K562 (cell line): ENCODE measurements at regions not wholly inside any gene's neighbourhood (a gene's known extent, or its start where the extent isn't known, plus 50 kb on each side); places are given as distances from the start of the nearest gene placed in this dataset.

Experiments
- ATAC-seq: fragments of 200-7000 bp; cut with Tn5 transposase; 3 replicates; pipeline ENCODE4 v1.9.1; 2020; ENCODE audit warnings: moderate library complexity
- BruUV-seq: library from RNA; stranded (reverse); fragments of 400-500 nt; replicated peaks from 2 replicates; lab custom pipeline; 2021; lab: Mats Ljungman, UMichigan
- CTCF ChIA-PET: fragments of 300-600 bp; formaldehyde crosslinking; extraction: SDS; loops from one replicate; lab custom pipeline; 2021; ENCODE audit warnings: low intra/inter-chr PET ratio; lab: Yijun Ruan, JAX
- POLR2A ChIA-PET: fragments of 300-600, 350-650 bp; sonication (Branson Sonifier 250); formaldehyde crosslinking; extraction: SDS; loops from one replicate; lab custom pipeline; 2021; ENCODE audit warnings: antibody characterized with exemption, inconsistent platforms; lab: Yijun Ruan, JAX
- DNase-seq, 4 experiments: peaks; one replicate each; pipeline versions ENCODE4 v3.0.0 to v3.0.0-alpha.2; 2011 to 2018; ENCODE audit warnings: low spot score in 3 of 4, mixed read lengths in 3 of 4; ENCODE audit errors: extremely low read depth in 1 of 4
- FAIRE-seq: peaks from 2 replicates; lab custom pipeline; 2011; peaks lifted over from hg19 to GRCh38; lab: Jason Lieb, UNC
- H2AFZ ChIP-seq: 2 replicates; pipeline ENCODE4 v1.6.0; 2011; ENCODE audit warnings: low read depth, low read length, control low read depth, inconsistent platforms
- H3K27ac ChIP-seq: fragments of 200-600 bp; 3 replicates; pipeline ENCODE4 v1.8.0; 2011; ENCODE audit warnings: low read depth, mild to moderate bottlenecking, control low read depth, inconsistent platforms, low read length, moderate library complexity, mixed read lengths; ENCODE audit errors: extremely low read depth
- H3K27me3 ChIP-seq, 2 experiments: fragments of 300-600 bp in 1 of 2; 2 replicates in 1 of 2; 3 replicates in 1 of 2; pipeline versions ENCODE4 v1.6.0 to v1.8.0; 2011; ENCODE audit warnings: inconsistent platforms in 2 of 2, low read length in 2 of 2, mild to moderate bottlenecking in 1 of 2, mixed read lengths in 1 of 2, moderate library complexity in 1 of 2; ENCODE audit not compliant: control insufficient read depth in 2 of 2, insufficient read depth in 2 of 2
- H3K36me3 ChIP-seq: fragments of 300-600 bp; 3 replicates; pipeline ENCODE4 v1.8.0; 2011; ENCODE audit warnings: mild to moderate bottlenecking, low read length, inconsistent platforms; ENCODE audit not compliant: control insufficient read depth, insufficient read depth
- H3K4me1 ChIP-seq, 2 experiments: fragments of 200-600 bp in 1 of 2; replicated peaks in 1 of 2; 2 replicates in 1 of 2; 3 replicates in 1 of 2; pipeline versions ENCODE4 v1.5.1 to v1.8.0; 2011; ENCODE audit warnings: inconsistent platforms in 2 of 2, low read length in 2 of 2, mild to moderate bottlenecking in 1 of 2, mixed read lengths in 1 of 2, moderate library complexity in 1 of 2; ENCODE audit not compliant: control insufficient read depth in 2 of 2, insufficient read depth in 2 of 2
- H3K4me2 ChIP-seq: 2 replicates; pipeline ENCODE4 v1.6.1; 2011; ENCODE audit warnings: low read length, control low read depth, inconsistent platforms, mixed read lengths; ENCODE audit not compliant: insufficient read depth
- H3K4me3 ChIP-seq: fragments of 200-600 bp; sonication (generic), shearing (Covaris generic); 2 replicates; pipeline ENCODE4 v1.5.1; 2016; ENCODE audit warnings: control low read depth, inconsistent platforms
- H3K79me2 ChIP-seq: fragments of 200-600 bp; 3 replicates; pipeline ENCODE4 v1.8.0; 2011; ENCODE audit warnings: low read length, inconsistent platforms; ENCODE audit not compliant: control insufficient read depth, insufficient read depth
- H3K9ac ChIP-seq, 2 experiments: 2 replicates each; pipeline versions ENCODE4 v1.6.0 to v1.6.1; 2011; ENCODE audit warnings: low read depth in 2 of 2, low read length in 2 of 2, control low read depth in 1 of 2, inconsistent platforms in 1 of 2, mild to moderate bottlenecking in 1 of 2, mixed read lengths in 1 of 2; ENCODE audit not compliant: insufficient read depth in 1 of 2
- H3K9me1 ChIP-seq: one replicate; pipeline ENCODE4 v1.6.0; 2011; ENCODE audit warnings: inconsistent platforms, mild to moderate bottlenecking, low read length, moderate library complexity; ENCODE audit not compliant: control insufficient read depth, insufficient read depth
- H3K9me3 ChIP-seq: replicated peaks from 2 replicates; pipeline ENCODE4 v1.5.1; 2011; ENCODE audit warnings: low read depth, low read length, inconsistent platforms; ENCODE audit not compliant: control insufficient read depth, insufficient read depth
- H4K20me1 ChIP-seq: replicated peaks from 2 replicates; pipeline ENCODE4 v1.6.1; 2011; ENCODE audit warnings: low read length, inconsistent platforms, mixed read lengths; ENCODE audit not compliant: control insufficient read depth, insufficient read depth
- CHD1 ChIP-seq: fragments of 200-600 bp; sonication (generic); IDR thresholded peaks from one replicate; pipeline ENCODE4 v1.6.1; 2012; ENCODE audit warnings: mild to moderate bottlenecking, moderate library complexity, low read length, inconsistent platforms
- CTBP1 ChIP-seq: fragments of 450-650 bp; IDR thresholded peaks from 2 replicates; pipeline ENCODE4 v1.6.1; 2016; ENCODE audit warnings: borderline replicate concordance
- DNMT1 ChIP-seq: fragments of 450-650 bp; IDR thresholded peaks from 2 replicates; pipeline ENCODE4 v1.6.1; 2016; ENCODE audit warnings: antibody characterized with exemption, mild to moderate bottlenecking
- POU5F1 ChIP-seq: fragments of 150-350 bp; IDR thresholded peaks from 2 replicates; pipeline ENCODE4 v1.6.1; 2014; ENCODE audit warnings: borderline replicate concordance, low read length, low read depth, mild to moderate bottlenecking; ENCODE audit not compliant: partially characterized antibody
- RAD51 ChIP-seq: fragments of 450-650 bp; IDR thresholded peaks from 2 replicates; pipeline ENCODE4 v1.7.1; 2016; ENCODE audit warnings: low read depth, mild to moderate bottlenecking, borderline replicate concordance
- SMAD3 ChIP-seq: fragments of 450-650 bp; formaldehyde crosslinking; conservative IDR thresholded peaks from 2 replicates; pipeline ENCODE4 v1.4.0; 2020; ENCODE audit warnings: mild to moderate bottlenecking
- WGBS: fragments of 100-300 bp; shearing (Covaris generic); methylation state at CpG from one replicate; pipeline ENCODE4 v1.1.6; 2016; ENCODE audit warnings: low coverage, mixed read lengths; ENCODE audit not compliant: insufficient coverage; ENCODE audit errors: missing lambda C conversion rate; 5-methylcytosine and 5-hydroxymethylcytosine counted together
- in situ Hi-C: fragments of 300-500 bp; cut with MboI; formaldehyde crosslinking; loops from 4 replicates; pipeline ENCODE4 v1.15.0; 2018; ENCODE audit warnings: inconsistent platforms, mixed read lengths
- intact Hi-C: fragments of 100-400 bp; cut with micrococcal nuclease; formaldehyde crosslinking; loops from 2 replicates; pipeline ENCODE4 v1.14.2; 2022
- TF ChIP-seq, protein P1 (sequence below): sonication (generic); formaldehyde crosslinking; IDR thresholded peaks from 2 replicates; pipeline ENCODE4 v1.9.0; 2022; ENCODE audit warnings: mild to moderate bottlenecking, missing genetic modification reagents

DNA sequence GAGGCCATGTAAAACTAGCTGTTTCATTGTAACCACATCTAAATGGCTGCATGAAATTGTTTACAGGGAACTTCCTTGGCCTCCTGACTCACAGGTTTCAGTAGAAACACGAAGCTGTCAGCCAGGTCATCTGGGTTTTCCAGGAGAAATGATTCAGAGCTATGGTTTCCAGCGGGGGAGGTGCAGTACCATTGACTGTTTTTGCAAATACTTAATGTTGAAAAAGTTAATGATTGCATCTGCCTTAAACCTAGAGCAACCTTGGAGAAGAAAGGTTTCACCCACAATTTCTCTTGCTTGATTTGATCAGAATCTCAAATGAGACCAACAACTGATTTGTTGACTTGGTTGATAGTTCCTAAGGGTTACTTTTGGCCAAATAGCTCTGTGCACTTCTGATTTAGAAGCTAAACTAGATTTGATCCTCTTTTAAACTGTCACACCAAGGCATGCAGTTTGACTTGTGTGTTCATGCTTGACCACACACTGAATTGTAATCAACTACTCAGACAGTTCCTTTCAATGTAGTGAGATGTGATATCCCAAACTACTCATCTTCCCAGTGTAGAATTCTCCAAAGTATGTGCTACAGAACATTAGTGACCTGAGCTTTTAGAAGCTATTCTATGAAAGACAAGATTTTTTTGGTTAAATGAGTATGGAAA lies 193.5 kb upstream of the CHST9 start:
- in situ Hi-C loops = no loop called here

DNA sequence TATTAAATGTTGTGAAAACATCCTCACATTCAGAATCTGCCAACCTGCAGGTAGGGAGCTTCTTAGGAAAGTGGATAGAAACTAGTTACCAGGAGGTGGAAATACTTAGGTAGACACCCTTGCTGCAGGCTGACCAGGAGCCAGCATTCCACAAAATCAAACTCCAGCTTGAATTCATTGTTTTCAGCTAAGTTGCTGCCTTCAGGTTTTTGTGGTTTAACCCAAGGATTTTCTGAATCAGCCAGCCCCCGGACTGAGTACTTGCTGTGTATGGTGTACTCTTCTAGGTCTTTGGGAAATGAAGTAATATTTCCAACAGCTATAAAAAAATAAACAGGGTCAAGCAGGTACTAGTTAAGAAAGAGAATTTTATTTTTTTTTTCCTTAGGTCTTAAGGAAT lies 192.1 kb upstream of the CHST9 start:
- in situ Hi-C loops = no loop called here
- ATAC-seq = no peak
- DNase-seq = no peak
- intact Hi-C loops = no loop called here
- H3K9ac ChIP-seq = no peak overlapping the region
- no peak overlapping the region for H3K27ac ChIP-seq
- ChIA-PET POLR2A (no interaction called here), CTCF (no interaction called here)
- BruUV-seq = no TSS peak
- H3K27me3 ChIP-seq = no peaks in the 10 kb centered on the region
- H3K9me3 ChIP-seq = no peaks in the 10 kb centered on the region; the same call in 1 of the 2 replicates
- no peaks in the 10 kb centered on the region for H3K9me1 ChIP-seq
- H3K4me2 ChIP-seq = no peak overlapping the region
- no peaks in the 10 kb centered on the region for H4K20me1 ChIP-seq
- TF ChIP-seq, protein P1, sequence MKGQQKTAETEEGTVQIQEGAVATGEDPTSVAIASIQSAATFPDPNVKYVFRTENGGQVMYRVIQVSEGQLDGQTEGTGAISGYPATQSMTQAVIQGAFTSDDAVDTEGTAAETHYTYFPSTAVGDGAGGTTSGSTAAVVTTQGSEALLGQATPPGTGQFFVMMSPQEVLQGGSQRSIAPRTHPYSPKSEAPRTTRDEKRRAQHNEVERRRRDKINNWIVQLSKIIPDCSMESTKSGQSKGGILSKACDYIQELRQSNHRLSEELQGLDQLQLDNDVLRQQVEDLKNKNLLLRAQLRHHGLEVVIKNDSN (CRISPR knock-in tag) = no peak
- TF ChIP-seq RAD51 = no peak
- H3K4me3 ChIP-seq = no peak overlapping the region
- WGBS = 0% methylated on average over 1 of the region's 1 CpG
- no peak for FAIRE-seq
- no peaks in the 10 kb centered on the region for H3K4me1 ChIP-seq
- no peaks in the 10 kb centered on the region for H3K79me2 ChIP-seq
- no peak overlapping the region for H2AFZ ChIP-seq
- no peaks in the 10 kb centered on the region for H3K36me3 ChIP-seq

More for the DNA sequence above, 193.5 kb upstream of the CHST9 start:
- no peak for ATAC-seq
- Histone ChIP-seq H3K4me2 (no peak overlapping the region), H3K4me3 (no peak overlapping the region), H3K4me1 (no peaks in the 10 kb centered on the region), H3K9me1 (no peaks in the 10 kb centered on the region), H4K20me1 (no peaks in the 10 kb centered on the region), H3K36me3 (no peaks in the 10 kb centered on the region), H2AFZ (no peak overlapping the region), H3K9me3 (no peaks in the 10 kb centered on the region; the same call in 1 of the 2 replicates), H3K27me3 (no peaks in the 10 kb centered on the region), H3K9ac (no peak overlapping the region), H3K79me2 (no peaks in the 10 kb centered on the region), H3K27ac (no peak overlapping the region)
- intact Hi-C loops = no loop called here
- BruUV-seq = no TSS peak
- CTCF ChIA-PET = no interaction called here
- TF ChIP-seq DNMT1 (no peak), CHD1 (no peak), SMAD3 (CRISPR knock-in tag) (no peak), POU5F1 (no peak), CTBP1 (no peak)
- TF ChIP-seq, all 486 proteins: peak for 0
- POLR2A ChIA-PET = no interaction called here
- no peak for FAIRE-seq
- DNase-seq = no peak
- WGBS = 2% methylated on average over 2 of the region's 2 CpGs
